Colonic mucosa (tissue), 4 donors: ENCODE measurements at regions not wholly inside any gene's neighbourhood (a gene's known extent, or its start where the extent isn't known, plus 50 kb on each side); places are given as distances from the start of the nearest gene placed in this dataset.

Source experiments
- DNase-seq: peaks from one replicate; pipeline ENCODE4 v3.0.0-alpha.2; 2020
- H3K27ac ChIP-seq: fragments of 200-600 bp; one replicate; pipeline ENCODE4 v1.8.0; 2021
- H3K27me3 ChIP-seq: fragments of 200-600 bp; one replicate; pipeline ENCODE4 v1.8.0; 2021
- H3K36me3 ChIP-seq: fragments of 200-600 bp; one replicate; pipeline ENCODE4 v1.8.0; 2021
- H3K4me1 ChIP-seq: fragments of 200-600 bp; one replicate; pipeline ENCODE4 v1.8.0; 2021; ENCODE audit warnings: mild to moderate bottlenecking
- H3K4me3 ChIP-seq: fragments of 200-600 bp; one replicate; pipeline ENCODE4 v1.8.0; 2021
- H3K9ac ChIP-seq, 2 donors: one replicate each; pipeline ENCODE4 v1.7.0; 2013; ENCODE audit warnings: control low read depth in 2 of 2, low read depth in 2 of 2, low read length in 2 of 2
- H3K9me3 ChIP-seq: fragments of 200-600 bp; one replicate; pipeline ENCODE4 v1.8.0; 2021
- CTCF ChIP-seq: fragments of 200-600 bp; IDR thresholded peaks from one replicate; pipeline ENCODE4 v1.8.0; 2022; ENCODE audit warnings: antibody characterized with exemption, mild to moderate bottlenecking
- intact Hi-C: fragments of 100-400 bp; cut with DNase I; formaldehyde crosslinking; loops from one replicate; pipeline ENCODE4 v1.14.1; 2022
- donor health status: healthy.
- donor health status: DM: no; HTN: no; CAD: no.
- donor health status: DM: no; HTN: no; CAD: no.

- Histone ChIP-seq H3K36me3 (no peaks in the 10 kb centered on the region), H3K27me3 (no peaks in the 10 kb centered on the region), H3K27ac (no peak overlapping the region), H3K4me3 (no peak overlapping the region), H3K9me3 (no peaks in the 10 kb centered on the region), H3K4me1 (no peaks in the 10 kb centered on the region), H3K9ac (no peak overlapping the region)
- intact Hi-C loops = no loop called here
- DNase-seq = no peak
- no peak for TF ChIP-seq CTCF
These were observed 642.3 kb downstream of the GATA3 start for GRCh38 chr10:8696746-8697145.

GRCh38 chr10:8700689-8701088 lies 646.2 kb downstream of the GATA3 start:
- Histone ChIP-seq H3K27me3 (no peaks in the 10 kb centered on the region), H3K4me1 (no peaks in the 10 kb centered on the region), H3K27ac (no peak overlapping the region), H3K9me3 (no peaks in the 10 kb centered on the region), H3K4me3 (no peak overlapping the region), H3K9ac (no peak overlapping the region), H3K36me3 (no peaks in the 10 kb centered on the region)
- TF ChIP-seq CTCF = no peak
- no peak for DNase-seq
- intact Hi-C loops = no loop called here

DNA sequence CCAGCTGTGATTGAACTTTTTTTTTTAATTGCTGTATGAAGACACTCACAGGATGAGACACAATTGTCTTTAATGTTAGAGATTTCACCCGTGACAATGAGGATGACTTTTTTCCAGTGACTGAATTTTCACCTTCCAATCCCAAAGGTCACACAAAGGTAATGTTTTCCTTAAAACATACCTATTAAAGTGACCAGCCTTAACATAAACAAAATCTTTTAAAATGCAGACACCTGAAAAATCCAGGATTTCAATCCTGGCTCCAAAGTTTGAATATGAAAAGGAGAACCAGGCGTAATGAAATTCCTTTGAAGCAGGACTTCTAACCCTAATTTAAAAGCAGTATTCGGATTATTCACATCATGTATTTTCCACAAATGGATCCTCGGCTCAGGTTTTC lies 647.7 kb downstream of the GATA3 start:
- no peak for TF ChIP-seq CTCF
- no peak for DNase-seq
- Histone ChIP-seq H3K27me3 (no peaks in the 10 kb centered on the region), H3K9ac (no peak overlapping the region), H3K4me3 (no peak overlapping the region), H3K36me3 (no peaks in the 10 kb centered on the region), H3K27ac (no peak overlapping the region), H3K4me1 (no peaks in the 10 kb centered on the region), H3K9me3 (no peaks in the 10 kb centered on the region)
- intact Hi-C loops = no loop called here

- no peak overlapping the region for H3K4me3 ChIP-seq
- no peak overlapping the region for H3K27ac ChIP-seq
- TF ChIP-seq CTCF = no peak
- H3K4me1 ChIP-seq = no peaks in the 10 kb centered on the region
- no peaks in the 10 kb centered on the region for H3K27me3 ChIP-seq
- H3K36me3 ChIP-seq = no peaks in the 10 kb centered on the region
- intact Hi-C loops = no loop called here
- H3K9ac ChIP-seq = no peak overlapping the region
- no peak for DNase-seq
- no peaks in the 10 kb centered on the region for H3K9me3 ChIP-seq
These were observed 650.9 kb downstream of the GATA3 start for GRCh38 chr10:8705415-8705814.

GRCh38 chr10:8712656-8713055 lies 658.2 kb downstream of the GATA3 start:
- Histone ChIP-seq H3K36me3 (no peaks in the 10 kb centered on the region), H3K27me3 (no peaks in the 10 kb centered on the region), H3K27ac (no peak overlapping the region), H3K4me3 (no peak overlapping the region), H3K4me1 (no peaks in the 10 kb centered on the region), H3K9me3 (no peaks in the 10 kb centered on the region), H3K9ac (no peak overlapping the region)
- no peak for TF ChIP-seq CTCF
- DNase-seq = no peak
- intact Hi-C loops = no loop called here

DNA sequence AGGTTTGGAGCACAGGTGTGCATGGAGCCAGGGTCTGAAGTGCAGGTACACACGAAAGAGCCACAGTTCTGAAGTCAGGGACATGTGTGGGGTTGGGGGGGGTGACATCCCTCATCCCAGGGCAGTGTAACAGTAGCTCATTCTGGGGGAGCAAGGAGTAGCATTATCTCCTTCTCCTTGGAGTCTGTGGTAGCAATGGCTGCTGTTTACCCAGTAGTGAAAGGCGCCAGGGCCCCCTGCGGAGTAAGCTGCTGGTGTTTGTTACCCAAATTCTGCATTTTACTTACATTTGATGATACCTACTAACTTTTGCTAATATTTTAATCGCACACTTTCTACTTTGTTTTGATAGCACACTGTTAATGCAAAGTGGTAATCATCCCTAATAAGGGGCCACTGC lies 665.5 kb downstream of the GATA3 start:
- intact Hi-C loops = no loop called here
- no peak for DNase-seq
- TF ChIP-seq CTCF = no peak
- H3K9ac ChIP-seq = no peak overlapping the region
- H3K4me3 ChIP-seq = no peak overlapping the region
- H3K4me1 ChIP-seq = no peaks in the 10 kb centered on the region
- no peaks in the 10 kb centered on the region for H3K9me3 ChIP-seq
- H3K36me3 ChIP-seq = no peaks in the 10 kb centered on the region
- H3K27ac ChIP-seq = no peak overlapping the region
- H3K27me3 ChIP-seq = no peaks in the 10 kb centered on the region
